Hepatocyte (in vitro differentiated cells): ENCODE measurements at regions not wholly inside any gene's neighbourhood (a gene's known extent, or its start where the extent isn't known, plus 50 kb on each side); places are given as distances from the start of the nearest gene placed in this dataset.

Source experiments
- DNase-seq: peaks from one replicate; pipeline ENCODE4 v3.0.0-alpha.2; 2016; ENCODE audit warnings: low spot score
- H2AFZ ChIP-seq: fragments of 200-600 bp; sonication (generic); 2 replicates; pipeline ENCODE4 v1.6.0; 2016; ENCODE audit warnings: antibody characterized with exemption, mild to moderate bottlenecking
- H3K27ac ChIP-seq: fragments of 200-600 bp; sonication (generic); 2 replicates; pipeline ENCODE4 v1.5.1; 2016; ENCODE audit warnings: mild to moderate bottlenecking
- H3K27me3 ChIP-seq: fragments of 200-600 bp; sonication (generic); 2 replicates; pipeline ENCODE4 v1.6.1; 2016
- H3K36me3 ChIP-seq: fragments of 200-600 bp; sonication (generic); replicated peaks from 2 replicates; pipeline ENCODE4 v1.5.1; 2016; ENCODE audit warnings: low read depth; ENCODE audit not compliant: insufficient read depth
- H3K4me1 ChIP-seq: fragments of 200-600 bp; sonication (generic); 2 replicates; pipeline ENCODE4 v1.5.1; 2016; ENCODE audit warnings: mild to moderate bottlenecking, moderate library complexity; ENCODE audit not compliant: insufficient read depth
- H3K4me2 ChIP-seq: fragments of 200-600 bp; sonication (generic); 2 replicates; pipeline ENCODE4 v1.6.0; 2016
- H3K4me3 ChIP-seq: fragments of 200-600 bp; sonication (generic); 2 replicates; pipeline ENCODE4 v1.5.1; 2016; ENCODE audit warnings: mild to moderate bottlenecking
- H3K79me2 ChIP-seq: fragments of 200-600 bp; sonication (generic); 2 replicates; pipeline ENCODE4 v1.6.0; 2017; ENCODE audit warnings: mild to moderate bottlenecking
- H3K9me2 ChIP-seq: fragments of 200-600 bp; sonication (generic); replicated peaks from 2 replicates; pipeline ENCODE4 v1.6.0; 2017; ENCODE audit warnings: mild to moderate bottlenecking; ENCODE audit not compliant: insufficient read depth
- H3K9me3 ChIP-seq: fragments of 200-600 bp; sonication (generic); 2 replicates; pipeline ENCODE4 v1.5.1; 2016; ENCODE audit warnings: low read depth, mild to moderate bottlenecking
- H4K20me1 ChIP-seq: fragments of 200-600 bp; sonication (generic); 2 replicates; pipeline ENCODE4 v1.6.0; 2016; ENCODE audit warnings: mild to moderate bottlenecking; ENCODE audit not compliant: insufficient read depth, poor library complexity, severe bottlenecking
- EZH2 ChIP-seq: fragments of 200-600 bp; sonication (generic); IDR thresholded peaks from 2 replicates; pipeline ENCODE4 v1.6.1; 2016; ENCODE audit warnings: antibody characterized with exemption, mild to moderate bottlenecking, borderline replicate concordance
- EZH2phosphoT487 ChIP-seq: fragments of 200-600 bp; sonication (generic); IDR thresholded peaks from one replicate; pipeline ENCODE4 v1.6.1; 2018; ENCODE audit warnings: antibody characterized with exemption, mild to moderate bottlenecking, low read depth, moderate library complexity; ENCODE audit not compliant: unreplicated experiment, severe bottlenecking
- WGBS: methylation state at CpG from one replicate; pipeline ENCODE4 v1.1.6; 2016; ENCODE audit warnings: low lambda C conversion rate; ENCODE audit errors: missing lambda C conversion rate; 5-methylcytosine and 5-hydroxymethylcytosine counted together
- TF ChIP-seq, protein P1 (sequence below): fragments of 200-600 bp; sonication (generic); IDR thresholded peaks from 2 replicates; pipeline ENCODE4 v1.5.1; 2016; ENCODE audit warnings: antibody characterized with exemption, mild to moderate bottlenecking; ENCODE audit not compliant: poor library complexity

DNA sequence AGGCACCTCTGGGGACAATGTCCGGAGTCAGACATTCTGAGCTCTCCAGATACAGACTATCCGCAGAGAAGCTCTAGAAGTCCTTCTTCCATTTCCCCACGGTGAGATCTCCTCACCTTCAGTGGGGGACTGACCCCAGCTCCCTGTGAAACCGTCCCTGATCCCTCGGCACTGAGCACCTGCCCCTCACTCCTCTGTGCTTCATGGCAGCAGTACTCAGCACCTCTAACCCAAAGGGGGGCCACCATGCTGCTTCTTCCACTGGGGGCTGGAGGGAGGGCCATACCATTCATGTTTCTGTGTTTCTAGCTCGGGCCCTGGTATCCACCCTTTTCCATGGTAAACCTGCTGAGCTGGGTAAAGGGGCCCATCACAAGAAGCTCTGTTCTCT lies 321.7 kb downstream of the BRD1 start:
- Histone ChIP-seq H3K9me3 (no peaks in the 10 kb centered on the region), H3K9me2 (no peaks in the 10 kb centered on the region), H3K4me2 (no peak overlapping the region), H3K36me3 (no peaks in the 10 kb centered on the region), H2AFZ (no peak overlapping the region), H3K27ac (no peak overlapping the region), H3K79me2 (no peaks in the 10 kb centered on the region), H3K27me3 (no peaks in the 10 kb centered on the region), H3K4me1 (no peaks in the 10 kb centered on the region), H3K4me3 (no peak overlapping the region), H4K20me1 (no peaks in the 10 kb centered on the region)
- TF ChIP-seq EZH2: no peak
- TF ChIP-seq, protein P1, sequence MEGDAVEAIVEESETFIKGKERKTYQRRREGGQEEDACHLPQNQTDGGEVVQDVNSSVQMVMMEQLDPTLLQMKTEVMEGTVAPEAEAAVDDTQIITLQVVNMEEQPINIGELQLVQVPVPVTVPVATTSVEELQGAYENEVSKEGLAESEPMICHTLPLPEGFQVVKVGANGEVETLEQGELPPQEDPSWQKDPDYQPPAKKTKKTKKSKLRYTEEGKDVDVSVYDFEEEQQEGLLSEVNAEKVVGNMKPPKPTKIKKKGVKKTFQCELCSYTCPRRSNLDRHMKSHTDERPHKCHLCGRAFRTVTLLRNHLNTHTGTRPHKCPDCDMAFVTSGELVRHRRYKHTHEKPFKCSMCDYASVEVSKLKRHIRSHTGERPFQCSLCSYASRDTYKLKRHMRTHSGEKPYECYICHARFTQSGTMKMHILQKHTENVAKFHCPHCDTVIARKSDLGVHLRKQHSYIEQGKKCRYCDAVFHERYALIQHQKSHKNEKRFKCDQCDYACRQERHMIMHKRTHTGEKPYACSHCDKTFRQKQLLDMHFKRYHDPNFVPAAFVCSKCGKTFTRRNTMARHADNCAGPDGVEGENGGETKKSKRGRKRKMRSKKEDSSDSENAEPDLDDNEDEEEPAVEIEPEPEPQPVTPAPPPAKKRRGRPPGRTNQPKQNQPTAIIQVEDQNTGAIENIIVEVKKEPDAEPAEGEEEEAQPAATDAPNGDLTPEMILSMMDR: no peak
- no peak for TF ChIP-seq EZH2phosphoT487
- 93% methylated on average over 6 of the region's 6 CpGs for WGBS
- no peak for DNase-seq

DNA sequence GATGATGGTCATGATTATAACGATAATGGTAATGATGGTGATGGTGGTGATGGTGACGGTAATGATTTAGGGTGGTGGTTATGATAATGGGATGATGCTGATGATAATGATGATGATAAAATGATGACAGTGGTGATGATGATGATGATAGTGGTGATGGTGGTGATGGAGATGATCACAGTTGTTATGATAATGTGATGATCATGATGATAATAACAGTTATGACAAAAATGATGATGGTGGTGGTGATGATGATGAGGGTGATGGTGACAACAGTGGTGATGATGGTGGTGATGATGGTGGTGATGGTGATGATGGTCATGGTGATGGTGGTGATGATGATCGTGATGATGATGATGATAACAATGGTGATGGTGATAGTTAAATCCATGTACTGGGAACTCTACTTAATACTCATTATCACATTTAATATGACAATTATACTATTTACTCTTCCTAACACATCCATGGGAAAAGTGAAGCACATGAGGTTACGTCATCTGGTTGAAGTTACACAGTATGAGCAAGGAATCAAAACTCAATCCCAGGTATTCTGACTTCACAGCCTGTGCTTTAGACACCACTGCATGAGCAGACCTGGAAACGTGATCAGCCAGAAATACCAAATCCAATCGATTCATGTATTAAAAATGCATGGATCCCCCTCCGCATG lies 322.2 kb downstream of the BRD1 start:
- no peak overlapping the region for H3K27ac ChIP-seq
- no peaks in the 10 kb centered on the region for H3K36me3 ChIP-seq
- no peaks in the 10 kb centered on the region for H3K9me3 ChIP-seq
- no peaks in the 10 kb centered on the region for H3K4me1 ChIP-seq
- WGBS: 95% methylated on average over 7 of the region's 7 CpGs
- no peaks in the 10 kb centered on the region for H3K79me2 ChIP-seq
- DNase-seq: no peak
- no peaks in the 10 kb centered on the region for H3K9me2 ChIP-seq
- no peak overlapping the region for H3K4me2 ChIP-seq
- H4K20me1 ChIP-seq: no peaks in the 10 kb centered on the region
- H3K27me3 ChIP-seq: no peaks in the 10 kb centered on the region
- no peak overlapping the region for H3K4me3 ChIP-seq
- H2AFZ ChIP-seq: no peak overlapping the region
- TF ChIP-seq, protein P1: no peak
- no peak for TF ChIP-seq EZH2phosphoT487
- TF ChIP-seq EZH2: no peak

DNA sequence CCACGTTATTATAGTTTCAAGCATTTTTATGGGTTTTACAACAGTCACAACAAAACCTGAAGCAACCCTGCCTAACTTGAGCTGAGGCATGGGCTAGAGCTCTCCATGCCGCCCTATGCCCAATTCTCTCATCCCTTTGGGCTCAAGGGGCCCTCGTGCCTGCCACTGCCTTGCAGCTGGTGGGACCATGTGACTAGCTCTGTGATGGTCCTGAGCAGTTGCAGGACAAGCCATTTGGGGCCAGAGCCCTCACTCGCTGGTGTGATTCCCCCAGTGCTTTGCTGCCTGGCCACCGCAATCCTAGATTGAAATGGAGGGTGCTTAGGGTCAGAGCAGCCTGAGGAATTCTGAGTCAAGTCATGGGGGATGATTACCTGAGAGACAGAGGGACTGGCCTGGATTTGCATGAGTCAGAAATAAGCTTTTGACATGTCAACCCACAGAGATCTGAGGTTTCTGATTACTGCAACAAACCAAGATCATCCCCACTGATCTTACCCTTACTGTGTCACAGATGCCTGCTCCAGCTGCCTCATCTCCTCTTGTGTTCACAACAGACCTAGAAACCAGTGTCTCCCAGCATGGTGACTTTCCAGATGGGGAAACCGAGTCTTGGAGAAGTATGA lies 323.7 kb downstream of the BRD1 start:
- Histone ChIP-seq H3K4me1 (no peaks in the 10 kb centered on the region), H3K36me3 (no peaks in the 10 kb centered on the region), H3K27me3 (no peaks in the 10 kb centered on the region), H3K79me2 (no peaks in the 10 kb centered on the region), H3K4me2 (no peak overlapping the region), H3K9me2 (no peaks in the 10 kb centered on the region), H2AFZ (no peak overlapping the region), H4K20me1 (no peaks in the 10 kb centered on the region), H3K4me3 (no peak overlapping the region), H3K9me3 (no peaks in the 10 kb centered on the region), H3K27ac (no peak overlapping the region)
- no peak for DNase-seq
- WGBS: 86% methylated on average over 6 of the region's 6 CpGs
- TF ChIP-seq, protein P1: no peak
- no peak for TF ChIP-seq EZH2
- TF ChIP-seq EZH2phosphoT487: no peak
